ENCODE measurements at regions not wholly inside any gene's neighbourhood (a gene's known extent, or its start where the extent isn't known, plus 50 kb on each side); places are given as distances from the start of the nearest gene placed in this dataset.
A peak's percentile ranks its signal among the peaks of the same experiment; 100 is the strongest.

GRCh38 chr11:130771708-130772107, 144.6 kb downstream of the SNX19 start:
- no peak overlapping the region for H3K9ac ChIP-seq (ENCODE audit: low read depth in 1 of 2, low read length in 2 of 2)
- peaks cover 0 to 3% (median 1%) of the 10 kb centered on the region in 4 donors for H3K27me3 ChIP-seq (ENCODE audit: control insufficient read depth in 4 of 4, insufficient read depth in 4 of 4, low read length in 3 of 4)
- TF ChIP-seq, protein P1, sequence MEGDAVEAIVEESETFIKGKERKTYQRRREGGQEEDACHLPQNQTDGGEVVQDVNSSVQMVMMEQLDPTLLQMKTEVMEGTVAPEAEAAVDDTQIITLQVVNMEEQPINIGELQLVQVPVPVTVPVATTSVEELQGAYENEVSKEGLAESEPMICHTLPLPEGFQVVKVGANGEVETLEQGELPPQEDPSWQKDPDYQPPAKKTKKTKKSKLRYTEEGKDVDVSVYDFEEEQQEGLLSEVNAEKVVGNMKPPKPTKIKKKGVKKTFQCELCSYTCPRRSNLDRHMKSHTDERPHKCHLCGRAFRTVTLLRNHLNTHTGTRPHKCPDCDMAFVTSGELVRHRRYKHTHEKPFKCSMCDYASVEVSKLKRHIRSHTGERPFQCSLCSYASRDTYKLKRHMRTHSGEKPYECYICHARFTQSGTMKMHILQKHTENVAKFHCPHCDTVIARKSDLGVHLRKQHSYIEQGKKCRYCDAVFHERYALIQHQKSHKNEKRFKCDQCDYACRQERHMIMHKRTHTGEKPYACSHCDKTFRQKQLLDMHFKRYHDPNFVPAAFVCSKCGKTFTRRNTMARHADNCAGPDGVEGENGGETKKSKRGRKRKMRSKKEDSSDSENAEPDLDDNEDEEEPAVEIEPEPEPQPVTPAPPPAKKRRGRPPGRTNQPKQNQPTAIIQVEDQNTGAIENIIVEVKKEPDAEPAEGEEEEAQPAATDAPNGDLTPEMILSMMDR (IDR thresholded peaks at IDR 0.05; ENCODE audit: low read depth, low read length, missing input control) = no peak
- TF ChIP-seq HNF4G (IDR thresholded peaks at IDR 0.05) = no peak
- TF ChIP-seq YY1 (IDR thresholded peaks at IDR 0.05) = no peak
- DNase-seq (ENCODE audit: low spot score) = no peak
- no peaks in the 10 kb centered on the region for H3K36me3 ChIP-seq (ENCODE audit: control insufficient read depth in 4 of 4, insufficient read depth in 3 of 4, low read depth in 1 of 4, low read length in 3 of 4)
- no peak overlapping the region for H3K4me3 ChIP-seq (ENCODE audit: low read depth in 1 of 3, low read length in 3 of 3)
- no peak overlapping the region for H3K27ac ChIP-seq (ENCODE audit: low read depth in 1 of 2, low read length in 2 of 2)
- peaks cover 0 to 2% (median 0%) of the 10 kb centered on the region in 4 donors for H3K9me3 ChIP-seq (ENCODE audit: control insufficient read depth in 4 of 4, low read length in 3 of 4)
- no peaks in the 10 kb centered on the region for H3K4me1 ChIP-seq (ENCODE audit: control insufficient read depth in 4 of 4, insufficient read depth in 4 of 4, low read length in 3 of 4)
- 73% methylated on average over 7 of the region's 7 CpGs for WGBS

DNA sequence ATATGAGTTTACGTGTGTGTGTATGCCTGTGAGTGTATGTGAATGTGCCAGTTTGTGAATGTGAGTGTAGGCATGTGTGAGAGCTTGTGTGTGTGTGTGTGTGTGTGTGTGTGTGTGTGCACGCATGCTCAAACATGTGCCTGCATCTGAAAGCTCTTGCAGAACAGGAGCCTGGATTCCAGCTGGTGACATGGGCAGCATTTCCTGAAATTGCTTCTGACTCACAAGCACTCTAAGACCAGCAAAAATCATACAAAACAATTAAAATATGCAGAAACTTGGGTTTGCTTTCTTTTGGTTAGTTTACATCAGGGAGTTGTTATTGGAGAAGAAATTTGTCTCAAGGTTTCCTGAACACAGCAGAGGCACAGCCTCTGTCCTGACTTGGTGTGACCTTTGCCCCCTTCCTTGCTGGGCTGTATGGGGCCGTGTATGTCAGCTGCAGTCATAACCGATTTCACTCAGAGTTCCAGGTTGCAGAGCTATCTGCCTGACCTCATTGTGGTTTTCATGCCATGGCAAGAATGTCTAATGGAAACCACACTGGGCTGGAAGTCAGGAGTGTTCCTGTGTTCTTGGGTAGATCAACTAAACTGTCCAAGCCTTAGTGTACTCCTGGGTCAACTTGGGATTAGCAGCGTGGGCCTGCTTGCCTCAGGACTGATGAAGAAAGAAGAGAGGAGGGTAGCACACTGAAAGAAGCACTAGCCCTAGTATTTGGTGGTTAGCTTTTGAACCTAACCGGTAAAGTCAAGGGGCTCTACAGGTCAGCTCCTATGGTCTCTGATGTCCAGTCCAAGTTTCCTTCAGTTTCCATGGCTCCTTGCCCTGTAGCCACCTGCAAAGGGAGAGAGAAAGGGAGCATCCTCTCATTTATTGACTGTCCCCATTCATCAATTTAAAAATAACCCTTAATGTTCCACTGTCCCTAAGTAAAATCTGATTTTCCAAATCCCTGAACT, 143.7 kb downstream of the SNX19 start:
- WGBS = 53% methylated on average over 6 of the region's 6 CpGs
- Histone ChIP-seq H3K36me3 (ENCODE audit: control insufficient read depth in 4 of 4, insufficient read depth in 3 of 4, low read depth in 1 of 4, low read length in 3 of 4) (no peaks in the 10 kb centered on the region), H3K4me3 (ENCODE audit: low read depth in 1 of 3, low read length in 3 of 3) (no peak overlapping the region), H3K27me3 (ENCODE audit: control insufficient read depth in 4 of 4, insufficient read depth in 4 of 4, low read length in 3 of 4) (peaks cover 0 to 3% (median 1%) of the 10 kb centered on the region in 4 donors), H3K9ac (ENCODE audit: low read depth in 1 of 2, low read length in 2 of 2) (no peak overlapping the region), H3K4me1 (ENCODE audit: control insufficient read depth in 4 of 4, insufficient read depth in 4 of 4, low read length in 3 of 4) (no peaks in the 10 kb centered on the region), H3K27ac (ENCODE audit: low read depth in 1 of 2, low read length in 2 of 2) (no peak overlapping the region), H3K9me3 (ENCODE audit: control insufficient read depth in 4 of 4, low read length in 3 of 4) (no peaks in the 10 kb centered on the region)
- TF ChIP-seq RAD21 (IDR thresholded peaks at IDR 0.05) = no peak
- TF ChIP-seq NR2F2 (IDR thresholded peaks at IDR 0.05) = peak; percentile 56
- no peak for DNase-seq (ENCODE audit: low spot score)

- WGBS = 82% methylated on average over 5 of the region's 5 CpGs
- Histone ChIP-seq H3K27me3 (ENCODE audit: control insufficient read depth in 4 of 4, insufficient read depth in 4 of 4, low read length in 3 of 4) (peaks cover 0 to 3% (median 1%) of the 10 kb centered on the region in 4 donors), H3K9ac (ENCODE audit: low read depth in 1 of 2, low read length in 2 of 2) (no peak overlapping the region), H3K4me3 (ENCODE audit: low read depth in 1 of 3, low read length in 3 of 3) (no peak overlapping the region), H3K36me3 (ENCODE audit: control insufficient read depth in 4 of 4, insufficient read depth in 3 of 4, low read depth in 1 of 4, low read length in 3 of 4) (no peaks in the 10 kb centered on the region), H3K4me1 (ENCODE audit: control insufficient read depth in 4 of 4, insufficient read depth in 4 of 4, low read length in 3 of 4) (no peaks in the 10 kb centered on the region), H3K27ac (ENCODE audit: low read depth in 1 of 2, low read length in 2 of 2) (no peak overlapping the region), H3K9me3 (ENCODE audit: control insufficient read depth in 4 of 4, low read length in 3 of 4) (no peaks in the 10 kb centered on the region)
- DNase-seq (ENCODE audit: low spot score) = no peak
- TF ChIP-seq TAF1 (conservative IDR thresholded peaks at IDR 0.05) = no peak
These were observed 142.9 kb downstream of the SNX19 start for GRCh38 chr11:130773244-130773820.

- H3K36me3 ChIP-seq (ENCODE audit: control insufficient read depth in 4 of 4, insufficient read depth in 3 of 4, low read depth in 1 of 4, low read length in 3 of 4) = no peaks in the 10 kb centered on the region
- no peaks in the 10 kb centered on the region for H3K4me1 ChIP-seq (ENCODE audit: control insufficient read depth in 4 of 4, insufficient read depth in 4 of 4, low read length in 3 of 4)
- H3K4me3 ChIP-seq (ENCODE audit: low read depth in 1 of 3, low read length in 3 of 3) = no peak overlapping the region
- no peak for DNase-seq (ENCODE audit: low spot score)
- H3K27me3 ChIP-seq (ENCODE audit: control insufficient read depth in 4 of 4, insufficient read depth in 4 of 4, low read length in 3 of 4) = peaks cover 0 to 3% (median 1%) of the 10 kb centered on the region in 4 donors
- no peak for TF ChIP-seq HNF4A (conservative IDR thresholded peaks at IDR 0.05)
- no peak for TF ChIP-seq GABPA (IDR thresholded peaks at IDR 0.05 in 1 of 2, conservative IDR thresholded peaks at IDR 0.05 in 1 of 2)
- H3K9me3 ChIP-seq (ENCODE audit: control insufficient read depth in 4 of 4, low read length in 3 of 4) = no peaks in the 10 kb centered on the region
- H3K27ac ChIP-seq (ENCODE audit: low read depth in 1 of 2, low read length in 2 of 2) = no peak overlapping the region
- WGBS = 31% methylated on average over 3 of the region's 3 CpGs
- H3K9ac ChIP-seq (ENCODE audit: low read depth in 1 of 2, low read length in 2 of 2) = no peak overlapping the region
These were observed 141.6 kb downstream of the SNX19 start for GRCh38 chr11:130774703-130775102.
